GM18520 (cell line): ENCODE measurements at regions not wholly inside any gene's neighbourhood (a gene's known extent, or its start where the extent isn't known, plus 50 kb on each side); places are given as distances from the start of the nearest gene placed in this dataset.

ENCODE experiments used
- ATAC-seq: cut with Tn5 transposase; IDR thresholded peaks from one replicate; pipeline ENCODE4 v1.9.1; 2021; ENCODE audit not compliant: unreplicated experiment

DNA sequence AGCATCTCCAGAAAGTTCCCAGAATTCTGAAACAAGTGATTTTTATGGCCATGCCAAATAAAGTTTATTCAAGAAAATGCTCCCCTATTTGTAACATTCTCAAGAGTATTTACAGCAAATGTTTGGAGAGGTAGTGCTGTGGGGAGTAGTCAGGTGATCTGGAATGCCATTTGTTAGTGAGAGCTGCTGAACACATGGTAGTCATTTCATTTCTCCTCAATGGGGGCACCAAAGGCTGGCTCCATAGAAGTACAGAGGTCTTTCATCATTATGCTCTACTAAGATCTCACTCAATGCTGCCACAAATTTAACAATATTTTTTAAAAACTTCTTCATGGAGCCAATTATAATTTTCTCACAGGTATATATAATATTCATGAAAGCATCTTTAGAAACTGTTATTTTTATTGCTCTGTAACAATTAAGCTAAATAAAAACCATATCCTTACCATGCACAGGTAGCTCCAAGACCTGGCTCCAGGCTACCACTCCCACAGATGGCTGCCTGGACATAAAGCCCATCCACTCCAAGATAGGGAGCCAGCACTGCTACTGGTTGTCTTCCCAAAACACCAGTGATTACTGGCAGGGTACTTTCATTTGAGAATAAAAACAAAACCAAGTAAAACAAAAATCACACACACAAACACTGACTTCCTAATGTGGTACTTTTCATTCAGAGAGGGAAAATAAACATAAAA lies 200.8 kb downstream of the PLK2 start:
- ATAC-seq = no peak

DNA sequence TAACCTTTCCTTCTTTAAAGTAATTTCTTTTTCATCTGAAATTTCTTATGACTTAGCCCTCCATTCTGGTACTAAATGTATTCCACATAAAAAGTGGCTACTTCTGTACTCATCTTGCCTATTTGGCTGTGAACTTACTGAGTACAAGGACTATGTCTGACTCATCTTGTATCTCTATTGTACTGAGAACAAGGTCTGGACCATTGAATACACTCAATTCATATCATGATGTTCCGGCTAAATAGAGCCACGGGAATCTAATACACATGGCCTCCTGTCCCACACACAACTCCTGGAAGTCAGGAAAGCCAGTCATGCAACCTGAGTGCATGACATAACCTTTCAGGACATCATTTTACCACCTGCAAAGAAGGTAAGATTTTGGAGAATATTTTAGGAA lies 203.9 kb downstream of the PLK2 start:
- no peak for ATAC-seq

DNA sequence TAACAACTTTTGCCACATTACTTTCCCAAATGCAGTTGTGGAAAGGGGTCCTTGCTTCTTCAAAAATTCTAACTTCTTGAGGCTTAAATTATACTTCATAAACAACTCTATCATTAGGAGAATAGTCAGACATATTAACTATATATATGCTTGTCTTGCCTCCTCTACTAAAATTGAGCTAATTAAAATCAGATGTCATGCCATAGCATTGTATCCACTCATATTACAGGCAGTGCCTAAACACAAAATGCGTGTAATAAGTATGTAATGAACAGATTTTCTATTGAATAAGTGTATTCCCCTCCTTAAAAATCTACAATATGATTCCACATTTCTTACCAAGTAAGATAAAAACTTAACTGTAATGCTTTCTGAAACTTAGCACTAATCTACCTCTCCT lies 204.5 kb downstream of the PLK2 start:
- ATAC-seq = no peak

DNA sequence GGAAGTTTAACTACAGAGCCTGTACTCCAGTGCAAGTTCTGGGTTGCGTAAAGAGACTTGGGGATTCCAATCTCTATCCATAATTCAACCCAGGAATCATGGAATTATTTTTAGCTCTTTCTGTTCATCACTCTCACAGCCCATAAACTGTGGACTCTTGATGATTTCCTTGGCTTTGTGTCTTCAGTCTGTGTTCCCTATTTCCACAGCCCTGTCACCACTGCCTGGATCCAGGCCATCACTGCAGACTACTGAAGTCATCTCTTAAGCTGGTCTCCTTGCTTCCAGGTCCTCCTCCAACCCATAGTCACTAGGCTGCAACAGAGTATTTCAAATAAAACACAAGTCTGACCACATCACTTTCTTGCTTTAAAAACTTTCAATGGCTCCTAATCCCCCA lies 211.7 kb downstream of the PLK2 start:
- ATAC-seq = no peak

DNA sequence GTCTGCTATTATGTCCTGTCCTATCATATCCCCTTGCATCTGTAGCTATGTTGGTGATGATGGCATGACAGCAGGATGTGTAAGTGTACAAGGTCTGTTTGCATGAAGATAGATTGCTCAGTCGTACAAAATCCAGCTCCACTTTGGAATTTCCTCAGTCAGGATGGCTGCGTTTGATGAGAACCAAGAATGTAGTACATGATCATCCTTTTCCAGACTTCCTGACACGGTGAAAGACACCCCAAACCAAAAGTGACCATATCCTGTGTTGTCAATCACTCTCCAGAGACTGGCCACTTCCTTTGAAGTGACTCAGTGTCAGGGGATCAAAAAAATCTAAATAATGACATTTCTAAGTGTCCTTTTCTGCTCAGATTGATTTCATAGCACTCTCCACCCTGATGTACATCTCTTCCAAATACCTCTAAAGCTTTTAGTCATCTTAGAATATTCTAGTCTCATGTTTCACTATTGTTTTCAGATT lies 213.4 kb downstream of the PLK2 start:
- no peak for ATAC-seq

DNA sequence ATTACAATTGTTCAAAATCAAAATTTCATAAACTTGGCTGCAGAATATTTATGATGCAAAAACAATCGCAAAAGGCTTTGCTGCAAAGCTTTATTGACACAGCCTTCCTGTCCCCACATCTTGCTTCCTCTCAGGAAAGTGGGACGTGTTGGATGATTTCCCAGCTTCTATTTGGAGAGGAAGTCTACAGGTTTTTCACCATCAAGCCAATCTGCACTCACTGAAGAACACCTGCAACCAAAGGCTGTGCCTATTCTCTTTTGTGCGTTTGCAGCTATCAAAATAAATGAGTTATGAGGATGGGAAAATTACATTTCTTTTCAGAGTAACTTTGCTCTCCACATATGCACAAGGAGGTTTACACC lies 214.4 kb downstream of the PLK2 start:
- ATAC-seq = no peak

DNA sequence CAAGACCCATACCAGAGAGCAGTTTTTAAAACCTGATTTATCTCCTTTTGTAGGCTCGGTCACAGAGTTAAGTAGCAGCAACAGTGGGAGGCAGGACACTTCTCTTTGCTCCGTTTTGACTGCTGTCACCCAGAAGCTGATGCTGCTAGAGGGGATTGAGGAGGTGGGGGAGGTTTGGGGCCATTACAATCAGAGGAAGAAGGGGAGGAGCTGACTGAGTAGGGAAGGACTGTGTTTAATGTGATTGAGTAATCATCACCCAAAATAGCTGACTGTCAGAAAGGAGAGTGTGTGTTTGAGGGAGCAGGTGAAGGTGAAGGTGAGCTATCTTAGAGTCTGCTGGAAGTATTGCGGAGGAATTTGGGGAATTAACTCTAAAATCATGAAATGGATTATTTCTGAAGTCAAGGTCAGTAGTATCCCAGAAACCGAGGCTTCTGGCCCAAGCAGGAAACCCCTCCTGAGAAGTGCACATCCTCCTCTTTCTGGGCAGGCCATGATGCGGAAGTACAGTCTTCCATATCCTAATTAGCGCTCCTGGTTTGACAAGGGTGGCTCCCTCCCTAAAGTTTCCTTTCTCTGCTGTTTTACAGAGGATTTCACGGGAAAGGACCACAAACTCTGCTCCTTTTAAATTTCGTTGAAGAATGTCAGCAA lies 214.9 kb downstream of the PLK2 start:
- no peak for ATAC-seq

DNA sequence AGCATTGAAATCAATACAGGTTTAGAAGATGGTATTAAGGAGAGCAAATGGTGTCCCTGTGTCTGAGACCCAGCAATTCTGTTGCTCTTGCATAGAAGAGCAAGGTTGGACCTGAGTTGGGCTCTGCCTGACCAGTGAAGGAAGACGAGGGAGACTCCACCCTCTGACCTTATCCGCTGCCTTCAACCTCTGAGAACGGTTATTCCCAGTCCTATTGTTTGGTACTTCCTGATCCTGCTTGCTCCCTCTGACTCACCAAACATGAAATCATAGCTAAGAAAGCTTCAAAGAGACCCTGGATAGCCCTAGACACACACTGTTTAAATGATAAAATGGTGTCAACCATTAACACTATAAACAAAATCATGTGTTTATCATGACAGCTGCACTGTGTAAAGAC lies 218.5 kb downstream of the PLK2 start:
- ATAC-seq = no peak

DNA sequence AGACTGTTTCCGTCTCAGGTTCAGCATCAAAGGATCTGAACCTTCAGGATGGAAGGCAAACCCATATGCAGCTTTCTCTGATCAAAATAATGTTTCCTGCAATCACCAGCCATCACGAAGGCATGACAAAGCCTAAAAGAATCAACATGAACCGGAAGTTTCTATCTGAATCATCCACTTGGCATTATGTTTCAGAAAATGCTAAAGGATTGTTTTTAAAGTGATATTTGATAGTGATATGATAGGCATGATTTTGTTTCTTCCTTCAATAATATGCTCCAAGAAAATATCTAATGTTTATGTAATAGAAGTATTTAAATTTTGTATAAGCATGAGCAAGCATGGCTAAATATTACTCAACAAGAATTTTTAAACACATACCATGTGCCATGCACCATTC lies 219.6 kb downstream of the PLK2 start:
- no peak for ATAC-seq

DNA sequence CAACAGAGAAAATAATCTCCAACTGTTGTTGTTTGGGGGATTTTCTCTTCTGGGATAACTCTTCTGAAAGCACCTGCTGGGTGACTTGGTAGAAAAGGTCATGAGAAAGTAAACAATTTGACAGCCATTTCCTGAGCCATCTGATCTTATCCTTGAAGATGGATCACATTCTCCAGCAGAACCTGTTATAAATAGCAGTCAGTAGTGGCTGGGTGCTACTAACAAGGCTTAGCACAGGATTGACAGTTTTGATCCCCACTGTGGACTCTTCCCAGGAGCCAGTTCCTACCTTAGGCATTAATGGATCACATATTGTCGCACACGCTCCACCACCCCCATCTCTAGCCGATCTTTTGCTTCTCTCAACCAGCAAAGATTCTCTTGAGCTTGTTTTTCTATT lies 220.2 kb downstream of the PLK2 start:
- no peak for ATAC-seq

DNA sequence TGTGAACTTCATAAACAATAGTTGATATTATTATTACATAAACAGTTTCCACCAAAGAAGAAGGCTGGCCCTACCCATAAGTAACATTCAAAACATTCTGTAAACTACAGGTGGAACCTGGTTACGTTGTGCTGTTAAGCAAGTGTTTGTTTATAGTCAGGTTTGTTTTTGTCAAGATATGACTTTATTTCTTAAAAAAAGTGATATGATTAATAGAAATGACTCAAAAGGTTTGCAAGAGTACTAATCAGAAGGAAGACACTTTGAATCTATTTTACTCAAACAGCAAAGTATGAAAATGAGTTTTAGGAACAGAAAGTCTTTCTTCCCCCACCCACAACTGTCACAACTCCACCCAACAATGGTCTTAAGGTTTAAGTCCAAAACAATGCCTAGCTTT lies 220.8 kb downstream of the PLK2 start:
- peak; percentile 56 for ATAC-seq

DNA sequence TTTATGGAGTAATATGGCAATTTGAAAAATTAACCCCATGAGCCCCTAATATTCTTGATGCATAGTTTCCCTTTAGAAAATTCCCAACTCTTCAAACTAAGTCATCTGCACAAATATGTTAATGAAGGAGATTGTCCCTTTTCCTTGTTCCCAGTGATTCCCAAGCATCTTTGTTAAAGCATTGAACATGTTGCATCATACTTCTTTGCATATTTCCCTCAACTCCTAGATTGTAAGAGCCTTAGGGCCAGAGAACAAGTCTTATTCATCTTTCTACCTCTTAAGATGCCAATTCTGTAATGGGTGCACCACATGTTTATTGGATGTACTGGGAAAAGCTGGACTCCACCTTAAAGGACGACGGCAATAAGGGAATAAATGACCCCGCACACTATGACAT lies 223.4 kb downstream of the PLK2 start:
- no peak for ATAC-seq

DNA sequence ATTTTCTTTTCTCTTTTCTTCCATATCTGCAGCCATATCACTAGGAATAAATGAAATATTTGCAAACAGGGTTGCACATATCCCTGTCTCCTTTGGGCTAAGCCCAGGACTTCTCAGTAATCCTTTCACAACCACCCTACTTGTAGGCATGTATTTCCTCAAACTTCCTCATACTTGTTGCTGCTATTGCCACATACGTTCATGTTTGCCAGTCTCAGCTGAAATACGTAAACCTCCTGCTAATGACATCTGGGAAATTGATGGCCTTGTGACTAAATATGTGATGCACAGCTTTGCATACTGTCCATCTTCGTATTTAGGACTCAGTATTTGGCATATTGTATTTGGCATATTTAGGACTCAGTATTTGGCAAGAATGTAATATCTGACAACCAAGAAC lies 224.6 kb downstream of the PLK2 start:
- ATAC-seq = no peak

DNA sequence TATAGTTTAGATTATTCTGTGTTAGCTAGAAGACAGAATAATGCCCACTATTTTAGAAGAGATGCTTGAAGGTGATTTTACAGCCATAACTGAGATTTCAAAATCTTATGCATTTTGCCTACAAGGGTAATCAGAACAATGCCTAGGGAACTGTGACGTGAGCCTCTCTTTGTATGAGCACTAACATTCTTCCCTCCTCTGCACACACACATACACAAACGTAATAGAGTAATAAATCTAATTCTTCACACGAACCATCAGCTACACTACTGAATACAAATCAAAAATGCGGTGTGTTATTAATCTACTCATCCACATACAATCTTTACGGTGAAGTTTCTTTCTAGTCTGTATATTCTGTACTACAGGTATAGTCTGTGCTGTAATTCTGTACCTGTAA lies 227.8 kb downstream of the PLK2 start:
- no peak for ATAC-seq

DNA sequence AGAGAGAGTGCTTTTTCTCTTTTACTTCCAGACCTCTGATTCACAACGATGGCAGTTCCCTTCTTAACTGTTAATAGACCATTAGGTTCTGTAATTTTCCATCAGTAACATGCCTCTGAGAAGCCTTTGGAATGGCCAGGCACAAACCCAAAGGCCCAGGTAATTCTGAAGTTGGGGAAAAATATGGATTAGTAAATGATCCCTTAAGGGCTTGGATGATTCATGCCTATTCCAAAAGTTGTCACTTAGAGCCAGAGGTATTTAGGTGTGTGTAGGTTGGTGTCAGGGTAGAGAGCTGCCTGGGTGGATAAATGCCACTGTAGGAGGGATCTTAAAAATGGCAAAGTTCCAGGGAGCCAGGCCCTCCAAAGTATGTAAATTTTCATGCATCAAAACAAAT lies 228.8 kb downstream of the PLK2 start:
- no peak for ATAC-seq

DNA sequence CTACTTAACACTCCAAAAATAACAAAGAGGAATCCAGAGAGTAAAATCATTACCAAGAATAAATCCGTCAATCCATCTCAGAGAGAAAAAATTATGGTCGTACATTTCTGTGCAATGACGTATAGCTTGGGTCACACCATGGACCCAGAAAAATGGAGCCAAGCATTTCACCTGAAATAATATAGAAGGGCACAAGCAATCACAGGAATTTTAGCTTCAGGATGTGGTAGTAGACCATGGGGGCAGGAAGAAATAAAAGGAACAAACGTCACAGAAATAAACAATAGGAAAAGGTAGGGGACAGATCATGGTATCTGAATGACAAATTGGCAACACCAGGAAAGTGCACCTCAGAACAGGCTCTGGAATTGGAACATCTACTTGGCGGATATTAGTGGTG lies 231.0 kb downstream of the PLK2 start:
- ATAC-seq = no peak

DNA sequence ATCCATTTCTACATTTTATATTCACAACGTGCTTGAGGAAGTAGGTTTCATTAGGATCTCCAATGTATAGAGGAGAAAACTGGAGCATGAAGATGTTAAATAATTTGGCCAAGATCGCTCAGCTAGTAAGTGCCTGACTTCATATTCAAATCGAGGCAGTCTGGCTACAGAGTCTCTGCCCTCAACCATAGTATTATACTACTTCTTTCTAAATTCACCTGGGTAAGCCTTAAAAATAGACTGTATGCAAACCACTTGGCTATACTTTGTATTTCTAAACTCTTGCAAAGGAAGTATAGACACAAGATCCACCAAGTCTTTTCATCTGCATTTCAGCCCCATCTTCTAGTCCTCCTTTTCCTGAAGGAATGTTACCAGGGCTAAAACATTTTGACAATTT lies 232.0 kb downstream of the PLK2 start:
- ATAC-seq = no peak

DNA sequence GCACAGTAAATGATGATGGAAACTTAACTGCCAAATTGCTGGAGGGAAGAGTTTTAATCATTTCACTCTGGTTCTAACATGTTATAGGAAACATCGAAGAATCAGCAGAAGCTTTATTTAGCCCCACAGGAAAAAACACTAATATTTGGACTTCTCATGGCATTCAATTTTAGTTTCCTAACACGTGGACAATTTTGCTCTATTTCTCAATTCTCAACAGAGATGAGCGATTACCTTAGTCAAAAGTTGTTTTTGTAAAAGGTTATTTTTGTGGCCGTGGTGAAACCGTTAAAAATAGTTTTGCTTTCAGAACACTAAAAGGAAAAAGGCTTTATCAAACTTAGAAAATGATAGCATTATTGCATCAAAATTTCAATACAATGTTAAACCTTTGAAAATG lies 235.2 kb downstream of the PLK2 start:
- ATAC-seq = no peak

DNA sequence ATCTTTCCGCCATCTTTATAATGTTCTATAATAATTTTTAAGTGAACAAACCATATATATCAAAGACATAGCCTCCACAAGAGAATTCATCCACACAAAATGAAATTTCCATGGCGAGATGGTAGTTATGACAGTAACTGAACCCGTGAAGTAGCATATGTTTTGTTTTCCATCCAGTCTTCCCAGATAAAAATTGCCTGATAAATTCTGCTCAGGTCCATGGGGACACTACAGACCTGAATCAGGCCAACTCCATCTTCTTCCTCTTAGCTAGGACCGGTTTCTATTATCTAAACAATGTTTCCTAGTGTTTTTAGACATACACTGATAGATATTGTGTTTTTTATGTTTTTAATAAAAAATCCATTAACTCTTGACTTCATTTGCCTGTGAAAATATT lies 235.7 kb downstream of the PLK2 start:
- no peak for ATAC-seq

DNA sequence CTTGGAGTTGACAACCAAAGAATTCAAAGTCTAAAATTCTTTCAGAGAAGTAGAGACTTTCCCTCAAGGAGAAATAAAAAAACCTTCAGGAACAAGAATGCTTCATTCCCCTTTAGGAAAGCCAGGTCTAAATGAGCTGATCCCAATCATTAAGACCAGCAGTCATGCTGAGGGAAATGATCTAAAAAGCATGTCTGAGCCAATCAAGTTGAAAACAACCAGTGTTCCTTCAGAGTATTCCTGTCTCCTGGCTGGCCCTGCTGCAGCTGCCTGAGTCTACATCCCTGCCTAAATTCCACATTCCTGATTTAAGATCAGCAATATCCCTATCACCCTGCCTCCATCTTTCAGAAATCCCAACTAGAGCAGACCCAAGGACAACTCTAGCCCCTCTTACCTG lies 244.5 kb downstream of the PLK2 start:
- no peak for ATAC-seq

DNA sequence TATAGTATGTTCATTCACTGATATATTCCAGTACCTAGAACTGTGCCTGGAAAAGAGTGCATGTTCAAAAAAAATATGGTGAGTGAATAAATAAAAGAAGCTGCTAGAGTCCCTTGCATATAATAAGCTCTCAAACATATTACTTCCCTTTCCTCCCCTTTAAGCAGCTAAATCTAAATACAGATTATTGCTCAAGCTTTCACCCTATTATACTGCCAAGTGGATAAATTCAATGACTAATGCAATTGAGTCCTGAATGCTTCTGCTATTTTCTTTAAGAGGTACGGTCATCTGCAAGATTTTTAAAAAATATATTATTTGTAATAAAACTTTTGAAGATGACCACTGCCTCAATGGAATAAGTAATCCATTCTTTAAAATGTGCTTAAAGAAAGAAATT lies 248.4 kb downstream of the PLK2 start:
- no peak for ATAC-seq

DNA sequence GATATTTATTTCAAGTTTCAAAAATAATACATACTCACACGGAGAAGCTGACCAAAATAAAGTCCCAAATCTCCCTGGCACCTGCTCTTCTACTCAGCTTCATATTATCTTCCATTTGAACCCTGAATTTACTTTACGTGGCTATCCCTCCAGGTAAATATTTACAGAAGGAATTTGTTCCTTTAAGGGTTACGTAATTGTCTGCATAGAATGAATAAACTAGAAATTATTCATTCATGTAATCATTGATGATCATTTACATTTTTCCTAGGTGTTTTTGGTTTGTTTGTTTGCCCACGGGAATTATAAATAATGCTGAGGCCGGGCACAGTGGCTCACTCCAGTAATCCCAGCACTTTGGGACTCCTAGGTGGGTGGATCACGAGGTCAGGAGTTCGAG lies 251.2 kb downstream of the PLK2 start:
- ATAC-seq = no peak

DNA sequence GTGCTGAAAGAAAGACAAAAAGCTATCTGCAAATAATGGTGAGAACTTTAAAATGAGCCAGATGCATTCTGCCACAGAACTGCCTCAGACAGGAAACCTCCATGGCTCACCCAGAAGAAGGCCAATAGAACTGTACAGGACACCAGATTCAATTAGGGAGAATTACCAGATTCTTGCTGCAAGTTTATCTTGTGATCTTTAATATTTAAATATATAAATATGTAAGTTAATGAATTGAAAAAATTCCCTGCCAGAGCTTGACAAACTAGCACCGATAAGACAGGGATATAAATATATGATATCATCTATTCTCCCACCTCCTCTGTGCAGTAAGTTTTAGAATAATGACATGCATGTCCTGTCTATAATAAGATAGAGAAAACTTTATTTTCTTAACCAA lies 252.8 kb downstream of the PLK2 start:
- ATAC-seq = no peak
